ENCODE measurements at regions not wholly inside any gene's neighbourhood (a gene's known extent, or its start where the extent isn't known, plus 50 kb on each side); places are given as distances from the start of the nearest gene placed in this dataset.

- no peak for TF ChIP-seq CTCF (IDR thresholded peaks at IDR 0.05)
Measured at GRCh38 chr7:22920672-22921071, 93.3 kb downstream of the HYCC1 start.

DNA sequence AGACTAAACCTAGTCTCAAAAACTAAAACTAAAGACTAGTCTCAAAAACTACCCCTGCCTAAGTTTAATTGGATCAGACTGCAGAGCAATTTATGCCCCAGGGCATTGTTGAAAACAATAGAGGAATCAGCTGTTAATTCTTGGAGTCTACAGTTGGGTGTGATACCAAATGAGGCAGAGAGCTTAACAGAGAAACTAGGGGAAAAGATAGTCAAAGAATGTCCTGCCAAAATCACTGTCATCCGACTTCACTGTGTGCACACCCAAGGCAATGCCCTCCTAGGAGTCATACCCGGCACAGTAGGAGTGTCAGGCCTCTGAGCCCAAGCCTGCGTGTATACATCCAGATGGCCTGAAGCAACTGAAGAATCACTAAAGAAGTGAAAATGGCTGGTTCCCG is 90.5 kb upstream of the TOMM7 start:
- no peak for TF ChIP-seq CTCF (IDR thresholded peaks at IDR 0.05)
- H3K27ac ChIP-seq, result no peak overlapping the region
- no peak overlapping the region for H3K4me3 ChIP-seq
- no peak for DNase-seq (ENCODE audit: low spot score)

More at GRCh38 chr7:22920672-22921071, 93.3 kb downstream of the HYCC1 start:
- Histone ChIP-seq H3K27ac (no peak overlapping the region), H3K4me3 (no peak overlapping the region)
- DNase-seq (ENCODE audit: low spot score), result no peak

- no peak for DNase-seq (ENCODE audit: low spot score)
- TF ChIP-seq CTCF (IDR thresholded peaks at IDR 0.05), result no peak
Measured at GRCh38 chr7:22911889-22912288, 89.2 kb upstream of the TOMM7 start.

DNA sequence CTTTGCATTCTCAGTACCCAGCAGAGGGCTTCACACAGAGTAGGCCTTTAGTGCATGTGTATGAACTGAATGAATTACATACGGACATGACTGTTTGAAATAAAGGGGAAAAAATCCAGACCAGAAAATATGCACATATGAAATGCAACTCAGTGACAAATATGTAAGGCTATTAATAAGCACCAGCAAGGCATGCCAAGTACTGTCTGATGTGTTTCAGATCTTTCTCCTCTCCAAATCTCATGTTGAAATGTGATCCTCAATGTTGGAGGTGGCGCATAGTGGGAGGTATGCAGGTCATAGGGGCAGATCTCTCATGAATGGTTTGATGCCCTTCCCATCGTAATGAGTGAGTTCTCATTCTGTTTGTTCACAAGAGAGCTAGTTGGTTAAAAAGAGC is 87.3 kb upstream of the TOMM7 start:
- H3K27ac ChIP-seq, result peak overlapping the region in 1 of 2 donors; percentile 20

More at GRCh38 chr7:22911889-22912288, 89.2 kb upstream of the TOMM7 start:
- Histone ChIP-seq H3K4me3 (no peak overlapping the region), H3K27ac (peak overlapping the region; percentile 21 to 56)

DNA sequence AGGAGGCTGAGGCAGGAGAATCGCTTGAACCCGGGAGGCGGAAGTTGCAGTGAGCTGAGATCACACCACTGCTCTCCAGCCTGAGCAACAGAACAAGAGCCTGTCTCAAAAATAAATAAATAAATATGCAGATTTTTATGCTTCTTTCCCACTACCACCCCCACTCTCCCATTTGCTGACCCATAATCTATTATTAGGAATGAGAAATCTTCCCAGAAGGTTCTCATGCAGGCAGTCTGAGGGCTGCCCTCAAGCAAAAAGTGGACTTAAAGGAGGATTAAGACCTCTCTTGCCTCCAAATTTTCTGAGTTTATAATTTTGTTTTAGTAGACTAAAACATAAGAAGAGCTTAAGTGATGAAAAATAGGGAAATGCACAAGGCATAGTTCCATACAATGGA is 85.2 kb upstream of the TOMM7 start:
- TF ChIP-seq CTCF (IDR thresholded peaks at IDR 0.05), result no peak
- H3K27ac ChIP-seq, result peak overlapping the region; percentile 3 to 38
- H3K4me3 ChIP-seq, result no peak overlapping the region
- no peak for DNase-seq (ENCODE audit: low spot score)

More for the DNA sequence above, 87.3 kb upstream of the TOMM7 start:
- no peak for TF ChIP-seq CTCF (IDR thresholded peaks at IDR 0.05)
- no peak overlapping the region for H3K4me3 ChIP-seq
- DNase-seq (ENCODE audit: low spot score), result no peak

DNA sequence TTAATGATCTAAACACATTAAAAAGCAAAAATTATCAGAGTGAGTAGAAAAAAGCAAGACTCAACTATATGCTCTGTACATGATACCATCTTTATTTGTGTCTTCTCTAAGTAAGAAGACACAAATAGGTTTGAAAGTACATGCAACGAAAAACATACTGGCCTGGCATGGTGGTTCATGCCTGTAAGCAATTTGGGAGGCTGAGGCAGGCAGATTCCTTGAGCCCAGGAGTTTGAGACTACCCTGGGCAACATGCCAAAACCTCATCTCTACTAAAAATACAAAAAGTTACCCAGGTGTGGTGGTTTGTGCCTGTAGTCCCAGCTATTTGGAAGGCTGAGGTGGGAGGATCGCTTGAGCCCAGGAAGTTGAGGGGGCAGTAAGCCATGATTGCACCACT is 78.1 kb upstream of the TOMM7 start:
- no peak for TF ChIP-seq CTCF (IDR thresholded peaks at IDR 0.05)
- no peak for DNase-seq (ENCODE audit: low spot score)
- H3K4me3 ChIP-seq, result no peak overlapping the region

DNA sequence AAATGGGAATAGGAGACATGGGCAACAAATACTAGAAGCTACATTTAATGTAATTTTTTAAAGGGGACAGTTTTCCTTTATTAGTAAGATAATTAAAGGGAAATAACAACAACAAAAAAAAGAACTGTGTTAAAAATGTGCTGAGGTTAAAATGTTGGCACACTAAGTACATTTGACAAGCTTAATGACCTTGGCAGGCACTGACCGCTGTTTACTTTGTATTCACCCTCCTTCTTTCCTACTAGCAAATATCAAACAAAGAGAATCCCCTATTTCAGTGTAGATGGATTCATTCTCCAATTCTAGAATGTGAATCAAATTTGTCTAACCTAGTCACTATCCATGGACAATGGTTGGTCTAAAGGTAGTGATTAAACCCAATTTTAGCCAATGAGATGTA is 77.5 kb upstream of the TOMM7 start:
- no peak for DNase-seq (ENCODE audit: low spot score)
- Histone ChIP-seq H3K27ac (no peak overlapping the region), H3K4me3 (no peak overlapping the region)
- no peak for TF ChIP-seq CTCF (IDR thresholded peaks at IDR 0.05)

More for the DNA sequence above, 78.1 kb upstream of the TOMM7 start:
- H3K27ac ChIP-seq, result no peak overlapping the region

All from coronary artery (tissue), 2 donors.